Activated CD8-positive, alpha-beta T cell treated with anti-CD3 and anti-CD28 coated beads, Interleukin-2, amount 10 ng/mL, durations not matched to agents 7 days and 5 days (primary cell): ENCODE measurements at regions not wholly inside any gene's neighbourhood (a gene's known extent, or its start where the extent isn't known, plus 50 kb on each side); places are given as distances from the start of the nearest gene placed in this dataset.
A peak's percentile ranks its signal among the peaks of the same experiment; 100 is the strongest.

ENCODE experiments used
- ATAC-seq: fragments of 150-1000 bp; cut with Tn5 transposase; one replicate; pipeline ENCODE4 v1.10.0; 2021; ENCODE audit warnings: moderate library complexity
- CTCF ChIA-PET: fragments of 350-600 bp; sonication (Branson Sonifier 250); formaldehyde crosslinking; loops from one replicate; lab custom pipeline; 2021; ENCODE audit warnings: antibody characterized with exemption; lab: Charles Lee
- POLR2A ChIA-PET: fragments of 350-600 bp; sonication (Branson Sonifier 250); formaldehyde crosslinking; loops from one replicate; lab custom pipeline; 2021; ENCODE audit warnings: antibody characterized with exemption; lab: Charles Lee
- DNase-seq: peaks from one replicate; pipeline ENCODE4 v3.0.0-alpha.2; 2020
- H3K27ac Mint-ChIP-seq: one replicate; pipeline ENCODE4 v1.8.0; 2021; ENCODE audit warnings: mild to moderate bottlenecking, mixed read lengths
- H3K27me3 Mint-ChIP-seq: one replicate; pipeline ENCODE4 v1.8.0; 2021; ENCODE audit warnings: low read depth, mixed read lengths
- H3K36me3 Mint-ChIP-seq: one replicate; pipeline ENCODE4 v1.8.0; 2021; ENCODE audit warnings: low read depth, mixed read lengths
- H3K4me1 Mint-ChIP-seq: one replicate; pipeline ENCODE4 v1.8.0; 2021; ENCODE audit warnings: low read depth, mixed read lengths
- H3K4me3 Mint-ChIP-seq: one replicate; pipeline ENCODE4 v1.8.0; 2021; ENCODE audit warnings: mild to moderate bottlenecking, mixed read lengths
- H3K9me3 Mint-ChIP-seq: one replicate; pipeline ENCODE4 v1.8.0; 2022; ENCODE audit warnings: mixed read lengths; ENCODE audit not compliant: insufficient read depth

DNA sequence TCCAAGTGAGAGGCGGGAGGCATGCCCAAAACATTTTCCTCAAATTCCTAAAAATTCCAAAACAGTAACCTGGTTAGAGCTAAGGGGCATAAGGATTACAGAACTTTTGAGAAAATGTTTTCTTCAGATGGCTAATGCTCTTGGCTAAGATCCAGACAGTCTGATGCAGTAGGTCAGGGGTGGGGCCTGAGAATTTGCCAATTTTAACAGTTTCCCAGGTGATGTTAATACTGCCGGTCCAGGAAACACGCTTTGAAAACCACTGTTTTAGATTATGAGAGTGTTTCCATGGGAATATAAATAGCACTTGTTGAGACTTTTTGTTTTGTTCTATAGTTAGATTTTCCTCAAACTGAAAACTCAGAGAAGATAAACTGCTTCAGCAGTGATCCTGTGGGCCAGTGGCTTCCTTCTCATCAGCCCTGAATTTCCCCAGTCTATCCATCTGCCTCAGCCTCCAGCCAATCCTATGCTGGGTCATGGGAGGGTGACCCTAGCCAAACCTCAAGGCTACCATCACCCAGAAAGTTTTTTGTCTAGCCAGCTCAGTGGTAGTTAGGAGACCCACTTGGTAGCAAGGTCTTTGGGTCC lies 71.6 kb upstream of the ACP3 start:
- ATAC-seq = no peak
- Mint-ChIP-seq H3K4me3 (no peak overlapping the region), H3K9me3 (no peaks in the 10 kb centered on the region), H3K36me3 (no peaks in the 10 kb centered on the region), H3K4me1 (no peaks in the 10 kb centered on the region), H3K27me3 (peaks cover 20% of the 10 kb centered on the region), H3K27ac (no peak overlapping the region)
- ChIA-PET POLR2A (no interaction called here), CTCF (no interaction called here)
- no peak for DNase-seq

DNA sequence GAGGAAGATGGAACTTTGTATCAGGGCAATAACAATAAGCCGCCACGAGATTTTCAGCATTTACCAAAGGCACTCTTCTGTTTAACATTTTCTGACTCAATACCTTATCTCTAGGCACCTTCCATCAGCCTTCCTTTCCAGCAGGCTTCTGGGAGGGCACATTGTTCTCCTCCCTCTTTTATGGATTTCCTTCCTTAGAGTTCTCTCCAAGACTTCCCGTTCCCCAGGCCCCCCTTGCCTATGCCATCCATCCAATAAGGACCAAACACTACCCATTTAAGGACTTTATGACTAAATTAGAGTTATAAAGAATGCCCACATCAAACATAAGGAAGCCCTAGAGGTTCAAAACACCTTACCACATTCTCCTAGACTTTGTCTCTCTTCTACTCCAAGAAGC lies 71.0 kb upstream of the ACP3 start:
- H3K27ac Mint-ChIP-seq = no peak overlapping the region

DNA sequence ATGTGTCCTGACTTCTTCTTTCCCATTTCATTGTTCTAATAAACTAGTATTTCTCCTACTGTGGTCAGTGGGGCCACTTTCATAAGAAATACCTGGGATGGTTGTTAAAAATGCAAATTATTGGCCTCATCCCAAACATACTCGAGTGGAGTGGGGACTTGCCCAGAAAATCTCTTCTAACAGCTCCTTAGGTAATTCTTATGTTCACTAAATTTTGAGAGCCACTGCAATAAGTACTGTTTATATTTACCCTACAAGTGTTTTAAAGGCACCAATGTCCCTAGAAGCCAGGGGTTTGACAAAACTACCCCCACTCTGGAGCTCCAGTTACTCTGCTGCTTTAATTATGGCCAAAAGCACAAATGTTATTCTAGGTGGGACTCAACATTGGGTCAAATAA lies 70.0 kb upstream of the ACP3 start:
- Mint-ChIP-seq H3K27ac (no peak overlapping the region), H3K4me1 (no peaks in the 10 kb centered on the region), H3K36me3 (no peaks in the 10 kb centered on the region), H3K9me3 (no peaks in the 10 kb centered on the region), H3K4me3 (no peak overlapping the region), H3K27me3 (peaks cover 20% of the 10 kb centered on the region)
- ChIA-PET POLR2A (no interaction called here), CTCF (no interaction called here)
- ATAC-seq (no peak), DNase-seq (no peak)

More for the DNA sequence above, 71.0 kb upstream of the ACP3 start:
- ATAC-seq (no peak), DNase-seq (no peak)
- POLR2A ChIA-PET = no interaction called here
- no peaks in the 10 kb centered on the region for H3K36me3 Mint-ChIP-seq
- H3K4me3 Mint-ChIP-seq = no peak overlapping the region
- no peaks in the 10 kb centered on the region for H3K9me3 Mint-ChIP-seq
- H3K27me3 Mint-ChIP-seq = peaks cover 20% of the 10 kb centered on the region
- no peaks in the 10 kb centered on the region for H3K4me1 Mint-ChIP-seq
- CTCF ChIA-PET = no interaction called here

DNA sequence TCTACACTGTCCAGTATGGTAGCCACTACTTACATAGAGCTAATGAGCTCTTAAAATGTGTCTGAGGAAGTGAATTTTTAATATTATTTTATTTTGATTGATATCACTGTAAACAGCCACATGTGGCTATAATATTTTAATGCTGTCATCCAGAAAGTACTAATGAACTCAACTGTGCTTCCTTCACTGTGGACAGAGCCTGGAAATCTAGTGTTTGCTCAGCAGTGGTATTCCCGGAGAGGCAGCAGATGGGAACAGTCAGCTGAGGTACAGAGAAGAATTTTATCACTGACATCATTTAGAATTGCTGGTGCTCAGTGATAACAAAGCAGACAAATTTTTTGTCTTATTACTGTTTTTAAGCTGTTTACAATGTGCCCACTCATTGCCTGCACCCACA lies 68.7 kb upstream of the ACP3 start:
- Mint-ChIP-seq H3K9me3 (no peaks in the 10 kb centered on the region), H3K27ac (no peak overlapping the region), H3K4me3 (no peak overlapping the region), H3K27me3 (peaks cover 20% of the 10 kb centered on the region), H3K4me1 (no peaks in the 10 kb centered on the region), H3K36me3 (no peaks in the 10 kb centered on the region)
- ChIA-PET POLR2A (no interaction called here), CTCF (interaction anchor here (1.2 kb wide), 1 partner anchor 94 kb away, joined by 3 read pairs; no protein-coding TSS in a partner anchor)
- DNase-seq = no peak
- no peak for ATAC-seq

DNA sequence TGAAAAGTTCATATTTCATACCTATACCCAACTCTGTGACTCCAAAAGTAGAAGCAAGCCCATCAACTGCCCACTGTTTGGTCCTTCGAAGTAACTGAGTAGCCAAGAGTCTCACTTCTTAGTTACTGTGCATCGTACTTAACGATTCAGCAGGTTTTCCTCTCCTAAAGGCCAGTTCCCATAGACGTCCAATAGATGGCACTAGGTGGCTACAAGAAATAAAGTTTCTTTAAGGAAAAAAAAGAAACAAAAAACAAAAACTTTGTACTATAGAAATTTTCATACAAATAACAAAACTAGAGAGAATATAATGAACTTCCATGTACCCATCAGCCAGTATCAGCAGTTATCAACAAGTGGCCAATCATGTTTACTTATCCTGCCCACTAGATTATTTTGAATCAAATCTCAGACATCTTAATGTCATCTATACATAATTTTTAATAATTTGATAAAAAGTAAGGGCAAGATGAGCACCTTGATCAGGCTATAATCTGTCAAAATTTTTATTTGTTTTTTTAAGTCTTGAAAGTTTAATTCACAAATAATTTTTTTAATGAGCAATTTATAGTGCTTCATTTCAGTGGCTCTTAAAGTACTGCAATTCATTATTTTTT lies 63.8 kb upstream of the ACP3 start:
- no peaks in the 10 kb centered on the region for H3K4me1 Mint-ChIP-seq
- no peaks in the 10 kb centered on the region for H3K9me3 Mint-ChIP-seq
- DNase-seq (peak; percentile 26), ATAC-seq (no peak)
- POLR2A ChIA-PET = no interaction called here
- CTCF ChIA-PET = interaction anchor here (3.6 kb wide), 1 partner anchor 90 kb away, joined by 27 read pairs; no protein-coding TSS in a partner anchor
- no peak overlapping the region for H3K4me3 Mint-ChIP-seq
- H3K27me3 Mint-ChIP-seq = peaks cover 8% of the 10 kb centered on the region
- no peaks in the 10 kb centered on the region for H3K36me3 Mint-ChIP-seq
- H3K27ac Mint-ChIP-seq = no peak overlapping the region

DNA sequence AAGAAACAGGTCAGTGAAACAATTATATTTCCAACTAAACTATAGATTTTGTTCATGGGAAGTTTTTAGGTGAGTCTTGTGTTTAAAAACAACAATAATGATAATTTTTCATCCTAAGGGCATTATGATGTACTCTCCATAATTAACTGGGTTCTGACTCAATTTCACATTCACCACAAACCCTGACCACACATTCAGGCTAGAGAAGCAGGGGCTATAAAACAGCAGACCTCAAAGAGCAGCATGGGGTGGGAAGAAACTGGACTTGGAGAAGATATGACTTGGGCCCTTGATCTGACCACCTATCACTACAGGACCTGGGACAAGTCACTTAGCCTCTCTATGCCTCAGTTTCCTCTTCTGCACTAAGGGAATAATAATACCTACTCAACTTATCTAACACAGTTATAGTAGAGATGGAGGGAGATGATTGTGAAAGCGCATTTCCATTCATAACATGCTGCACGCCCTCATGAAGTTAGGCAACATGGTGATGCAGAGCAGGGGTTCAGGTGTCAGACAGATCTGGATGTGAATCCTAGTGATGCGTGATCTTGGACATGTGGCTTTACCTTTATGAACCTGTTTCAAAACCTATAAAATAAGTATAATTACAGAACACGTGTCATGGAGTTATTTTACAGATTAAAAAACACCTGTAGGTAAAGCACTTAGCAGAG lies 63.0 kb upstream of the ACP3 start:
- CTCF ChIA-PET = no interaction called here
- POLR2A ChIA-PET = no interaction called here
- Mint-ChIP-seq H3K36me3 (no peaks in the 10 kb centered on the region), H3K9me3 (no peaks in the 10 kb centered on the region), H3K27me3 (peaks cover 7% of the 10 kb centered on the region), H3K4me1 (no peaks in the 10 kb centered on the region), H3K27ac (no peak overlapping the region), H3K4me3 (no peak overlapping the region)
- DNase-seq (no peak), ATAC-seq (no peak)

DNA sequence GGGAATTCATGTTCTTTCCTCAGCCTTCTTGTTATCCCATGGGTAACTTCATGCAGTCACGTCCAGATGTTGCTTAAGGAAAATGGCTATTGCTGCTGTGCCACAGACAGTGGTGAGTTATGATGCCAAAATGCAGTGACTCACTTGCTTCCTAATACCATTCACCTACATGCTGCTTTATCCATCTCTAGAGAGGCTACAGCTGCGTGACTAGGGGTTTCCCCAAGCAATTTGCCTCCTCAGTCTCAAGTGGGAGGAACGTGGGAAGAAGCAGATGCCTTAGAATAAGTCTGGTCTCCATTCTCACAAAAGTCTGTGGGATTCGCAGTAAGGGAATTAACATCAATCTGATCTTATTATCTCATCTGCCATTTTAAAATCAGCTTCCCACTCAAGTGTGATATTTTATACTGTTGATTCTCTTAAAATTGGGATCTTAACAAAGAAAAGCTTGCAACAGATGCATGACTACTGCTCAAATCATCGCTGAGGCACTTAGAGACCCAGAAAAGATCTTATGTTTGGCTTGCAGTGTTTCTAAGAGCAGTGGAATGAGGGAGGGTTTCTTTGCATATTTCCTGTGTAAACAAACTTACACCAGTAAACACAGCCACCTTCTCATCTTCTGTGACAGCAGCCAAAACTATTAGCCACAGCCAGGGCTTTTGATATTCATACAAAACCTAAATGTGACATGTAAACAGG lies 62.0 kb upstream of the ACP3 start:
- H3K4me3 Mint-ChIP-seq = no peak overlapping the region
- peaks cover 6% of the 10 kb centered on the region for H3K27me3 Mint-ChIP-seq
- H3K4me1 Mint-ChIP-seq = no peaks in the 10 kb centered on the region
- ATAC-seq = no peak
- H3K36me3 Mint-ChIP-seq = no peaks in the 10 kb centered on the region
- H3K27ac Mint-ChIP-seq = no peak overlapping the region
- DNase-seq = no peak
- ChIA-PET CTCF (interaction anchor here (1.1 kb wide), 1 partner anchor 88 kb away, joined by 9 read pairs; no protein-coding TSS in a partner anchor), POLR2A (no interaction called here)
- no peaks in the 10 kb centered on the region for H3K9me3 Mint-ChIP-seq

DNA sequence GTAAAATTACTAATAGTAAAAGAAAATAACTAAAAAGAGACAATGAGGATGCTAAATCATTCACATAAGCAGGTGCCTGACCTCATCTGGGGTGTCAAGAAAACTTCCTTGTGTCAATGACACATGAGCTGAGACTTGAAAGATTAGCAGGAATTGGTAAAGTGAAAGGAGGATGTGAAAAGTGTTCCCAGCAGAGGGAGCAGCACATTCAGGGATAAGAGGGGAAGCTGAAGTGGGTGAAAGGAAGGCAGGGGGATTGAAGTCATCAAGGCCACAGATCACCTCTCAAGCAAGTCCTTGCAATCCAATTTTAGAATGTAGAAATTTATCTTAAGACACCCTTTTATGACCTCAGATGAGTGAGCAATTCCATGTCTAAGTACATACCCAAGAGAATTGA lies 60.2 kb upstream of the ACP3 start:
- Mint-ChIP-seq H3K4me3 (no peak overlapping the region), H3K9me3 (no peaks in the 10 kb centered on the region), H3K4me1 (no peaks in the 10 kb centered on the region), H3K27me3 (peaks cover 6% of the 10 kb centered on the region), H3K27ac (no peak overlapping the region), H3K36me3 (no peaks in the 10 kb centered on the region)
- DNase-seq = no peak
- ChIA-PET CTCF (no interaction called here), POLR2A (no interaction called here)
- ATAC-seq = no peak

DNA sequence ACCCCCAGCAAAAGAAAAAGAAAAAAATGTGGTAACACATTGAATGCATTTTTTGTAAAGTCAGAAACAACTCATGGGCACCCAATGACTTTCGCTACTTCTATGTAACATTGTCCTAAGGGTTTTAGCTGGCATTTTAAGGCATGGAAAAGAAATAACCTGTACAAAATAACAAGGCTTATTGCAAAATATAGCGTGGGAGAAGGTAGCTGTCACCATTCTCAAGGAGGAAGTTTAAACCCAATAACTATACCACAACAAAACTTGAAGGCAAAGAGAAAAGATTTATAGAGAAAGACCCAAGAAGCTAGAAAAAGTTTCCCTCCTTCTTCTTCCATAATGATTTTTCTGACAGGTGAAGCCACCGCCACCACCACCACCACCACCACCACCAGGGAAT lies 55.7 kb upstream of the ACP3 start:
- H3K4me3 Mint-ChIP-seq = no peak overlapping the region
- ChIA-PET POLR2A (no interaction called here), CTCF (no interaction called here)
- H3K9me3 Mint-ChIP-seq = no peaks in the 10 kb centered on the region
- H3K36me3 Mint-ChIP-seq = no peaks in the 10 kb centered on the region
- DNase-seq = no peak
- no peak for ATAC-seq
- no peaks in the 10 kb centered on the region for H3K4me1 Mint-ChIP-seq
- H3K27ac Mint-ChIP-seq = no peak overlapping the region
- H3K27me3 Mint-ChIP-seq = peaks cover 7% of the 10 kb centered on the region

DNA sequence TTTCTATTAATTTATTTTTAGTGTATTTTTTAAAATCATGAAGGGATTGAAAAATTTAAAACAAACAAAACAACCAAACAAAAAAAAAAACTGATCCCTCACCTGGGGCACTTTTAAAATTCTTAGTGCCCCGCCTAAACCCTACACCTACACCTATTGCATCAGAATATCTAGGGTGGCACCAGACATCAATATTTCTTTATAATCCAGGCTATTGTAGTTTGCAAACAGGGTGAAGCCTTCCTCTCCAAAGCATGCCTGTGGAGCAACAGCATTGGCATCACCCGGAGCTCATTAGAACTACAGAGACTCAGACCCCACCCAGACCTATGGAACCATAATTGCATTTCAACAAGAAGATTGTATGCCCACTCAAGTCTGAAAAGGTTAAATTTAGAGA lies 54.9 kb upstream of the ACP3 start:
- ChIA-PET CTCF (no interaction called here), POLR2A (no interaction called here)
- no peak for ATAC-seq
- no peak for DNase-seq
- H3K4me3 Mint-ChIP-seq = no peak overlapping the region
- H3K4me1 Mint-ChIP-seq = no peaks in the 10 kb centered on the region
- H3K9me3 Mint-ChIP-seq = no peaks in the 10 kb centered on the region
- no peaks in the 10 kb centered on the region for H3K36me3 Mint-ChIP-seq
- no peak overlapping the region for H3K27ac Mint-ChIP-seq
- peaks cover 7% of the 10 kb centered on the region for H3K27me3 Mint-ChIP-seq

DNA sequence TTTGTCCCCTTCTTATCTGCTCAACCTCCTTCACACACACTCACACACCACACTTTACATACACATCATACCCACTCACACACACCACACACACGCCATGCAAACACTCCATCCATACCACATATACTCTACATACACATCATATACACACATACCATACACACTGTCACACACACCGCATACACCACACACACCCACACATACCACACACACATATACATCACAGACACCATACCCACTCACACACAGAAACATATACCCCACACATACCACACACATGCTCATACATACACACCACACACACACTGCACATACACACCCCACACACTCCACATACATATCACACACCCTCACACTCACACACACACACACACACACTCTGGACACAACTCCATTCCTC lies 54.3 kb upstream of the ACP3 start:
- Mint-ChIP-seq H3K36me3 (no peaks in the 10 kb centered on the region), H3K4me3 (no peak overlapping the region), H3K4me1 (no peaks in the 10 kb centered on the region), H3K9me3 (no peaks in the 10 kb centered on the region), H3K27me3 (peaks cover 9% of the 10 kb centered on the region), H3K27ac (no peak overlapping the region)
- ATAC-seq (no peak), DNase-seq (no peak)
- ChIA-PET POLR2A (no interaction called here), CTCF (no interaction called here)

DNA sequence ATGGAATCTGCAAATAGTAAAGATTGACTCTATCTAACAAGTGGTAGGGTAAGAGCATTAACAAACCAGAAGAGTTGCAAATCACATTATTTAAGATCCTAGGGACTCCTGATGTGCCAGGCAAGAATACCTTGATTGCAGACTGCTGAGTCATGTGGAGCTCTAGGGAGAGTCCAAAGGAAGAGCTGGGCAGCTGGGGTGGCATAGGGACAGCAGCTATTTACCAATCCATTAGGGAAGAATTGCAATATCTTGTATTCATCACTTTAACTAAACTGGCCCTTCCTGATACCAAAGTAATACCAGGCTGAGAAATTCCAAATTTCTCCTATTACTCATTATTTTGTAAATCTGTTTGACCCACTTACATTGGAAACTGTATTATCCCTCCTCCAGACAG lies 52.2 kb upstream of the ACP3 start:
- no peaks in the 10 kb centered on the region for H3K9me3 Mint-ChIP-seq
- H3K27ac Mint-ChIP-seq = no peak overlapping the region
- no peak for DNase-seq

More for the DNA sequence above, 52.2 kb upstream of the ACP3 start:
- no peaks in the 10 kb centered on the region for H3K4me1 Mint-ChIP-seq
- ChIA-PET CTCF (no interaction called here), POLR2A (no interaction called here)
- no peak overlapping the region for H3K4me3 Mint-ChIP-seq
- ATAC-seq = no peak
- peaks cover 6% of the 10 kb centered on the region for H3K27me3 Mint-ChIP-seq
- no peaks in the 10 kb centered on the region for H3K36me3 Mint-ChIP-seq
